ENCODE measurements at regions not wholly inside any gene's neighbourhood (a gene's known extent, or its start where the extent isn't known, plus 50 kb on each side); places are given as distances from the start of the nearest gene placed in this dataset.
"Not testable (repeated sequence)": the region's sequence is repeated elsewhere in the genome, so short reads cannot be mapped to it uniquely, and the experiment has no call there.

DNA sequence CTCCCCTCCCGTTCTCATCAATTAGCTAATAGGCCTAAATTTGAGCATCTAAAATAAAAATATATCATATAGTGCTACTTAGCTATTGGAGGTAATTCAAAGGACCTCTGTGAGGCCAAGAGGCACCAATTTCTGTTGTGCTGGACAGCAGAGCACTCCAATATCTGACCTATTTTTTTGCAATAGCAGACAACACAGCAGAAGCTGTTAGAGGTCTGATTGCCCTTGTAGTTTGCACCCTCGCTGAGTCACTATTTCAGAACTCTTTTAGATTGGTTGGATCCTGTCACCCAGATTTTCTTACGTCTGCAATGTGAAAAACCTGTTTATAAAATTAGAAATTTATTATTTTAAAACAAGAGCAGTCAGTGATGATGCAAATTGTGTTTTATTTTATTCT lies 184.1 kb downstream of the CEP135 start:
- peaks cover 0 to 4% (median 0%) of the 10 kb centered on the region in 9 donors for H3K4me1 ChIP-seq
- H3K27me3 ChIP-seq, result no peaks in the 10 kb centered on the region
- DNase-seq (no peak), ATAC-seq (peak in 1 of 8 donors; percentile 39)
- WGBS, 2 donors, result 72 to 78% methylated on average over 3 of the region's 3 CpGs
- H3K9me3 ChIP-seq, result no peaks in the 10 kb centered on the region
- intact Hi-C loops (cut with DNase I), result no loop called here
- TF ChIP-seq, protein P1, sequence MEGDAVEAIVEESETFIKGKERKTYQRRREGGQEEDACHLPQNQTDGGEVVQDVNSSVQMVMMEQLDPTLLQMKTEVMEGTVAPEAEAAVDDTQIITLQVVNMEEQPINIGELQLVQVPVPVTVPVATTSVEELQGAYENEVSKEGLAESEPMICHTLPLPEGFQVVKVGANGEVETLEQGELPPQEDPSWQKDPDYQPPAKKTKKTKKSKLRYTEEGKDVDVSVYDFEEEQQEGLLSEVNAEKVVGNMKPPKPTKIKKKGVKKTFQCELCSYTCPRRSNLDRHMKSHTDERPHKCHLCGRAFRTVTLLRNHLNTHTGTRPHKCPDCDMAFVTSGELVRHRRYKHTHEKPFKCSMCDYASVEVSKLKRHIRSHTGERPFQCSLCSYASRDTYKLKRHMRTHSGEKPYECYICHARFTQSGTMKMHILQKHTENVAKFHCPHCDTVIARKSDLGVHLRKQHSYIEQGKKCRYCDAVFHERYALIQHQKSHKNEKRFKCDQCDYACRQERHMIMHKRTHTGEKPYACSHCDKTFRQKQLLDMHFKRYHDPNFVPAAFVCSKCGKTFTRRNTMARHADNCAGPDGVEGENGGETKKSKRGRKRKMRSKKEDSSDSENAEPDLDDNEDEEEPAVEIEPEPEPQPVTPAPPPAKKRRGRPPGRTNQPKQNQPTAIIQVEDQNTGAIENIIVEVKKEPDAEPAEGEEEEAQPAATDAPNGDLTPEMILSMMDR (IDR thresholded peaks at IDR 0.05), result no peak
- H3K36me3 ChIP-seq, result no peaks in the 10 kb centered on the region
- H3K27ac ChIP-seq, result no peak overlapping the region
- H3K4me3 ChIP-seq, result no peak overlapping the region

DNA sequence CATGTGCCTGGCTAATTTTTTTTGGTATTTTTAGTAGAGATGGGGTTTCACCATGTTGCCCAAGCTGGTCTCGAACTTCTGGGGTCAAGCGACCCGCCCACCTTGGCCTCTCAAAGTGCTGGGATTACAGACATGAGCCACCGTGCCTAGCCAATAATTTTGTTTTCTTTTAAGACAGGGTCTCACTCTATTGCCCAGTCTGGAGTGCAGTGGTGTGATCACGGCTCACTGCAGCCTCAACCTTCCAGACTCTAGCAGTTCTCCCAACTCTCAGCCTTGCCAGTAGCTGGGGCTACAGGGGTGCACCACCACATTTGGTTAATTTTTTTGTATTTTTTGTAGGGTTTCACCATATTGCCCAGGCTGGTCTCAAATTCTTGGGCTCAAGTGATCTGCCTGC lies 183.4 kb downstream of the CEP135 start:
- H3K4me1 ChIP-seq; H3K36me3 ChIP-seq; DNase-seq; intact Hi-C loops (cut with DNase I); H3K27ac ChIP-seq; H3K4me3 ChIP-seq; H3K9me3 ChIP-seq; ATAC-seq; H3K27me3 ChIP-seq: not testable (repeated sequence)
- WGBS, 2 donors, result 83 to 91% methylated on average over 5 of the region's 5 CpGs

DNA sequence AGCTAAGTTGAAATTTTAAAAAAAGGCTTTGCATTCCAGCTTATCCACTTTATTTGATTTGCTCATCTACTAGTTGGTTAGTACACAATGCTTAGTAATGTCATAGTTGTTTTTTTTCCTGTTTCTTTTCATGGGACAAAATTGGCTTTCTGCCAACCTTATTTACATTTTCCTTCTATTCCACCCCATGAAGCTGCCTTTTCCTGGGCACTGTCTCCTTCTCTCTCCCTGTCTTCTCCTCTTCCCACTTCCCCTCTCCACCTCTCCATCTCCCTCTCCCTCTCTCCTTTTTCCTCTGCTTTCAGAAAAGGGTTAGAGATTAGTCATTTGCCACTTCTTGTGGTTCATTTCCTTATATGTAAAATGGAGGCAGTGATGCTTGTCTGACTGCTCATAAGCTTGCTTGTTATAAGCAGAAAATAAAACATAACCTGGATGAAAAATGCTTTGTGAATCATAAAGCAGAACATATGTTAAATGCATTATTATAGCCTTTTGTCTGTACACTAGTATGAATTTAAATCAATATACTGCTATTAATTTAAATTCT lies 181.9 kb downstream of the CEP135 start:
- no peaks in the 10 kb centered on the region for H3K27me3 ChIP-seq
- TF ChIP-seq, protein P1 (IDR thresholded peaks at IDR 0.05), result no peak
- intact Hi-C loops (cut with DNase I), result no loop called here
- H3K9me3 ChIP-seq, result no peaks in the 10 kb centered on the region
- ATAC-seq, result no peak
- DNase-seq, result no peak
- no peak overlapping the region for H3K27ac ChIP-seq
- H3K4me3 ChIP-seq, result no peak overlapping the region
- peaks cover 0 to 4% (median 0%) of the 10 kb centered on the region in 9 donors for H3K4me1 ChIP-seq
- H3K36me3 ChIP-seq, result no peaks in the 10 kb centered on the region

DNA sequence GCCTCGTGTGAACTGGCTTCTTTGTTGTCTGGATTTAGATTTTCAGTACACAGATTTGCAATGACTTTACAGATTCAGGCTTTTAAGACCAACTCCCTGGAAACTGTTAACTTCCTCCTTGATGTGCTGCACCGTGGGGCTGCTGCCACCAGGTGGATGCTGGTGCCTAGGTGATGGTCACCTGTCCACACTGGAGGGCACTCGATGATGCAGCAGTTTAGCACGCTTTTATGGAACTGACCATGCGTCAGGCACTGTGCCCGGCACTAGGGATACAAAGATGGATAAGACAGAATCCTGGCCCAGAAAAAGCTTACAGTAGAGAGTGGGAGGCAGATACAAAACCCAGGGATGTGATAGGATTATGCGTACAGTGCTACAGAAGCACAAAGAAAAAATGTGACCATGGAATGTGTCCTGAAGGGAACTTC lies 180.7 kb downstream of the CEP135 start:
- Histone ChIP-seq H3K9me3 (no peaks in the 10 kb centered on the region), H3K36me3 (no peaks in the 10 kb centered on the region), H3K4me3 (no peak overlapping the region), H3K4me1 (peaks cover 0 to 4% (median 0%) of the 10 kb centered on the region in 9 donors), H3K27ac (no peak overlapping the region), H3K27me3 (no peaks in the 10 kb centered on the region)
- DNase-seq, result no peak
- TF ChIP-seq, protein P1 (IDR thresholded peaks at IDR 0.05), result no peak
- ATAC-seq, result no peak
- intact Hi-C loops (cut with DNase I), result no loop called here
- 68 to 73% methylated on average over 7 of the region's 7 CpGs for WGBS, 2 donors

DNA sequence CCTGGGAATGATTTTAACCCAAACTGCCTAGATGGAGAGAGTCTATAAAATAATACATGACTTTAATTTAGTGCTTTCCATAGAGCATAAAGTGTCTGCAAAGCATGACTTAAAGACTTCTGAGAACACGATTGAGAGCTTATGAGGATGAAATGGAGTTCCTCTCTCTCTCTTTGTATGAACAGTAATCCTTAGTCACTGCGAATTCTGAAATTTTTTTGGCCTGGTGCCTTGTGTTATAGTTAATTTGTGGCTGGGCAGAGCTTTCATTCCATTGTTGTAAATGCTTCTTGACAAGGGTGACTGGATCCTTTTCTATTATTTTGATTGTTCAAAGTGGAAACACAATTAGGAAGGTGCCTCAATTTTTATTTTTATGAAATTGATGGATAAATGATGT lies 179.5 kb downstream of the CEP135 start:
- TF ChIP-seq, protein P1 (IDR thresholded peaks at IDR 0.05), result no peak
- WGBS, 2 donors, result 39 to 54% methylated on average over 2 of the region's 2 CpGs
- H3K4me1 ChIP-seq, result no peaks in the 10 kb centered on the region
- no peak overlapping the region for H3K27ac ChIP-seq
- H3K36me3 ChIP-seq, result no peaks in the 10 kb centered on the region
- H3K4me3 ChIP-seq, result no peak overlapping the region
- no peak for DNase-seq
- H3K9me3 ChIP-seq, result no peaks in the 10 kb centered on the region
- intact Hi-C loops (cut with DNase I), result no loop called here
- no peak for ATAC-seq
- H3K27me3 ChIP-seq, result no peaks in the 10 kb centered on the region

All from heart right ventricle (tissue), 16 donors.